Esophagus muscularis mucosa (tissue), 3 donors: ENCODE measurements at regions not wholly inside any gene's neighbourhood (a gene's known extent, or its start where the extent isn't known, plus 50 kb on each side); places are given as distances from the start of the nearest gene placed in this dataset.

Source experiments
- CTCF ChIP-seq, 3 experiments: fragments of 200-600 bp in 2 of 3; fragments of 450-650 bp in 1 of 3; sonication (generic) in 2 of 3; IDR thresholded peaks; one replicate each; pipeline ENCODE4 v1.5.1; 2017 to 2019; ENCODE audit warnings: antibody characterized with exemption in 3 of 3, mild to moderate bottlenecking in 2 of 3, moderate library complexity in 1 of 3
- POLR2A ChIP-seq: fragments of 450-650 bp; IDR thresholded peaks from one replicate; pipeline ENCODE4 v1.6.1; 2017; ENCODE audit warnings: antibody characterized with exemption, moderate library complexity, mild to moderate bottlenecking, low read depth
- POLR2AphosphoS5 ChIP-seq, 2 donors: sonication (generic); formaldehyde crosslinking; IDR thresholded peaks; one replicate each; pipeline ENCODE4 v1.6.1; 2017; ENCODE audit warnings: antibody characterized with exemption in 2 of 2

- TF ChIP-seq POLR2A (no peak), CTCF (IDR thresholded peaks at IDR 0.05) (no peak), POLR2AphosphoS5 (IDR thresholded peaks at IDR 0.05) (no peak)
Measured at GRCh38 chr3:16708285-16708684, 103.1 kb upstream of the DAZL start.
